ENCODE measurements at regions not wholly inside any gene's neighbourhood (a gene's known extent, or its start where the extent isn't known, plus 50 kb on each side); places are given as distances from the start of the nearest gene placed in this dataset.

GRCh38 chr7:54963155-54963554 lies 55.7 kb upstream of the EGFR start:
- H3K27ac ChIP-seq (replicated peaks in 1 of 4) = no peak overlapping the region
- peaks cover 0 to 10% (median 0%) of the 10 kb centered on the region in 4 donors for H3K4me1 ChIP-seq
- DNase-seq (ENCODE audit: extremely low spot score) = no peak
- no peak overlapping the region for H3K4me3 ChIP-seq
- no peaks in the 10 kb centered on the region for H3K27me3 ChIP-seq
- TF ChIP-seq POLR2AphosphoS5 (IDR thresholded peaks at IDR 0.05) (no peak), POLR2A (IDR thresholded peaks at IDR 0.05; ENCODE audit: low read depth) (no peak), CTCF (IDR thresholded peaks at IDR 0.05) (no peak), EP300 (IDR thresholded peaks at IDR 0.05) (no peak)
- intact Hi-C loops (cut with DNase I) = no loop called here
- H3K36me3 ChIP-seq = no peaks in the 10 kb centered on the region
- H3K9me3 ChIP-seq = no peaks in the 10 kb centered on the region
- 88% methylated on average over 1 of the region's 1 CpG for WGBS

- intact Hi-C loops (cut with DNase I) = no loop called here
- no peak for TF ChIP-seq EP300 (IDR thresholded peaks at IDR 0.05)
- no peak for TF ChIP-seq POLR2A (IDR thresholded peaks at IDR 0.05; ENCODE audit: low read depth)
- TF ChIP-seq POLR2AphosphoS5 (IDR thresholded peaks at IDR 0.05) = no peak
- H3K4me1 ChIP-seq = peaks cover 0 to 10% (median 0%) of the 10 kb centered on the region in 4 donors
- no peaks in the 10 kb centered on the region for H3K36me3 ChIP-seq
- no peak overlapping the region for H3K27ac ChIP-seq (replicated peaks in 1 of 4)
- DNase-seq (ENCODE audit: extremely low spot score) = no peak
- H3K27me3 ChIP-seq = no peaks in the 10 kb centered on the region
- no peak overlapping the region for H3K4me3 ChIP-seq
- 100% methylated on average over 1 of the region's 1 CpG for WGBS
- H3K9me3 ChIP-seq = no peaks in the 10 kb centered on the region
Measured at GRCh38 chr7:54964136-54964535, 54.7 kb upstream of the EGFR start.

- H3K27me3 ChIP-seq = no peaks in the 10 kb centered on the region
- TF ChIP-seq POLR2A (IDR thresholded peaks at IDR 0.05; ENCODE audit: low read depth) (no peak), CTCF (IDR thresholded peaks at IDR 0.05) (no peak), POLR2AphosphoS5 (IDR thresholded peaks at IDR 0.05) (peak in 1 of 2 donors; percentile 26), EP300 (IDR thresholded peaks at IDR 0.05) (no peak)
- intact Hi-C loops (cut with DNase I) = no loop called here
- no peak overlapping the region for H3K27ac ChIP-seq (replicated peaks in 1 of 4)
- 80% methylated on average over 8 of the region's 8 CpGs for WGBS
- H3K9me3 ChIP-seq = no peaks in the 10 kb centered on the region
- peaks cover 0 to 10% (median 0%) of the 10 kb centered on the region in 4 donors for H3K4me1 ChIP-seq
- no peaks in the 10 kb centered on the region for H3K36me3 ChIP-seq
- DNase-seq (ENCODE audit: extremely low spot score) = no peak
- H3K4me3 ChIP-seq = no peak overlapping the region
Measured at GRCh38 chr7:54967377-54967776, 51.4 kb upstream of the EGFR start.

- Histone ChIP-seq H3K27me3 (no peaks in the 10 kb centered on the region), H3K27ac (replicated peaks in 1 of 4) (no peak overlapping the region), H3K4me1 (peaks cover 0 to 10% (median 0%) of the 10 kb centered on the region in 4 donors), H3K9me3 (no peaks in the 10 kb centered on the region), H3K36me3 (no peaks in the 10 kb centered on the region), H3K4me3 (no peak overlapping the region)
- intact Hi-C loops (cut with DNase I) = no loop called here
- TF ChIP-seq EP300 (IDR thresholded peaks at IDR 0.05) = no peak
- TF ChIP-seq POLR2AphosphoS5 (IDR thresholded peaks at IDR 0.05) = no peak
- no peak for TF ChIP-seq POLR2A (IDR thresholded peaks at IDR 0.05; ENCODE audit: low read depth)
- TF ChIP-seq CTCF (IDR thresholded peaks at IDR 0.05) = no peak
- WGBS = 85% methylated on average over 6 of the region's 6 CpGs
- peak; percentile 83 for DNase-seq (ENCODE audit: extremely low spot score)
Measured at GRCh38 chr7:54968018-54968417, 50.8 kb upstream of the EGFR start.
